Heart left ventricle (tissue), 16 donors: ENCODE measurements at regions not wholly inside any gene's neighbourhood (a gene's known extent, or its start where the extent isn't known, plus 50 kb on each side); places are given as distances from the start of the nearest gene placed in this dataset.

ENCODE experiments used
- ATAC-seq, 4 donors: fragments of 200-7000 bp; cut with Tn5 transposase; one replicate each; pipeline ENCODE4 v1.9.1; 2020 to 2022; ENCODE audit warnings: moderate library complexity in 4 of 4, mild to moderate bottlenecking in 3 of 4, moderate number of reproducible peaks in 1 of 4
- DNase-seq, 5 donors: peaks; one replicate each; pipeline ENCODE4 v3.0.0-alpha.2; 2020
- H3K27ac ChIP-seq, 12 donors: fragments of 200-600 bp; sonication (generic) in 4 of 12; one replicate each; pipeline versions ENCODE4 v1.5.0 to v1.8.0; 2016 to 2022; ENCODE audit warnings: mild to moderate bottlenecking in 2 of 12
- H3K27me3 ChIP-seq, 9 donors: fragments of 200-600 bp; sonication (generic) in 2 of 9; one replicate each; pipeline versions ENCODE4 v1.5.1 to v1.8.0; 2016 to 2022; ENCODE audit warnings: mild to moderate bottlenecking in 3 of 9
- H3K36me3 ChIP-seq, 9 donors: fragments of 200-600 bp; sonication (generic) in 2 of 9; one replicate each; pipeline versions ENCODE4 v1.5.0 to v1.8.0; 2018 to 2022; ENCODE audit warnings: mild to moderate bottlenecking in 2 of 9
- H3K4me1 ChIP-seq, 12 donors: fragments of 200-600 bp; sonication (generic) in 4 of 12; one replicate each; pipeline versions ENCODE4 v1.5.0 to v1.8.0; 2016 to 2022; ENCODE audit warnings: mild to moderate bottlenecking in 3 of 12
- H3K4me3 ChIP-seq, 12 donors: fragments of 200-600 bp; sonication (generic) in 4 of 12; one replicate each; pipeline versions ENCODE4 v1.5.0 to v1.8.0; 2017 to 2022; ENCODE audit warnings: mild to moderate bottlenecking in 9 of 12, moderate library complexity in 4 of 12
- H3K9me3 ChIP-seq, 12 donors: fragments of 200-600 bp; sonication (generic) in 4 of 12; one replicate each; pipeline versions ENCODE4 v1.5.0 to v1.8.0; 2016 to 2022; ENCODE audit warnings: mild to moderate bottlenecking in 1 of 12
- POLR2A ChIP-seq, 2 donors: fragments of 450-650 bp; IDR thresholded peaks; one replicate each; pipeline ENCODE4 v1.6.1; 2017; ENCODE audit warnings: antibody characterized with exemption in 2 of 2, mild to moderate bottlenecking in 2 of 2, moderate library complexity in 2 of 2
- WGBS, 4 donors: extraction: QIAGEN DNeasy Blood & Tissue Kit in 2 of 4; methylation state at CpG; one replicate each; pipeline versions ENCODE4 v1.1.5 to v1.1.7; 2013 to 2018; 5-methylcytosine and 5-hydroxymethylcytosine counted together
- intact Hi-C, 10 donors: fragments of 100-400 bp; cut with DNase I; formaldehyde crosslinking; loops; one replicate each; pipeline versions ENCODE4 v1.11.1 to v1.14.2; 2022
- TF ChIP-seq, protein P1 (sequence below), 12 donors: fragments of 200-600 bp; sonication (generic) in 4 of 12; IDR thresholded peaks; one replicate each; pipeline versions ENCODE4 v1.5.0 to v1.8.0; 2018 to 2022; ENCODE audit warnings: antibody characterized with exemption in 12 of 12, mild to moderate bottlenecking in 5 of 12
- donor health status: ischemic (EF 13 %, LVEDD 7.1; RV severe dilation, severe dysfunction).
- donor health status: healthy with polysubstance abuse.
- donor health status: DM: no; HTN: yes; CAD: no.
- donor health status: DM: no; HTN: no; CAD: no.
- donor health status: ischemic (EF 25% LVEDD 6.9; RV normal size, moderate dysfunction).
- donor health status: ischemic (EF 25% LVEDD 5.7; RV mildly dilated, moderate dysfunction).
- donor health status: healthy.
- donor health status: DM: yes; HTN: yes; CAD: no.
- donor health status: ischemic (EF 35%, LVEDD 5.7; RV mildly dilated, moderate dysfunction).
- donor health status: nonischemic (EF 11% LVEDD 7.7; RV severe dilation, severe dysfunction).
- donor health status: DM: yes; HTN: yes; CAD: no.
- donor health status: PGD.
- donor health status: ischemic (EF 29% LVEDD 5.4; RV normal size, mild dysfunction).
- donor health status: nonischemic (EF 23%, LVEDD 6.1; RV moderate dilation, normal function).

- WGBS, 4 donors: 69 to 77% (median 75%) methylated on average over 14 of the region's 14 CpGs
- peaks cover 0 to 50% (median 0%) of the 10 kb centered on the region in 9 donors for H3K27me3 ChIP-seq
- intact Hi-C loops: loop anchor here in 6 of 10 donors (2.0 to 10.0 kb wide), 6 partner anchors 21 to 255 kb away; partner anchors contain the start of gene FOXP4 (in 1 of the 6)
- H3K9me3 ChIP-seq: no peaks in the 10 kb centered on the region
- peak overlapping the region in 6 of 12 donors; percentile 54 to 90 (median 84) for H3K27ac ChIP-seq
- no peaks in the 10 kb centered on the region for H3K36me3 ChIP-seq
- no peak for DNase-seq
- H3K4me1 ChIP-seq: peaks cover 2 to 43% (median 24%) of the 10 kb centered on the region in 12 donors
- TF ChIP-seq, protein P1, sequence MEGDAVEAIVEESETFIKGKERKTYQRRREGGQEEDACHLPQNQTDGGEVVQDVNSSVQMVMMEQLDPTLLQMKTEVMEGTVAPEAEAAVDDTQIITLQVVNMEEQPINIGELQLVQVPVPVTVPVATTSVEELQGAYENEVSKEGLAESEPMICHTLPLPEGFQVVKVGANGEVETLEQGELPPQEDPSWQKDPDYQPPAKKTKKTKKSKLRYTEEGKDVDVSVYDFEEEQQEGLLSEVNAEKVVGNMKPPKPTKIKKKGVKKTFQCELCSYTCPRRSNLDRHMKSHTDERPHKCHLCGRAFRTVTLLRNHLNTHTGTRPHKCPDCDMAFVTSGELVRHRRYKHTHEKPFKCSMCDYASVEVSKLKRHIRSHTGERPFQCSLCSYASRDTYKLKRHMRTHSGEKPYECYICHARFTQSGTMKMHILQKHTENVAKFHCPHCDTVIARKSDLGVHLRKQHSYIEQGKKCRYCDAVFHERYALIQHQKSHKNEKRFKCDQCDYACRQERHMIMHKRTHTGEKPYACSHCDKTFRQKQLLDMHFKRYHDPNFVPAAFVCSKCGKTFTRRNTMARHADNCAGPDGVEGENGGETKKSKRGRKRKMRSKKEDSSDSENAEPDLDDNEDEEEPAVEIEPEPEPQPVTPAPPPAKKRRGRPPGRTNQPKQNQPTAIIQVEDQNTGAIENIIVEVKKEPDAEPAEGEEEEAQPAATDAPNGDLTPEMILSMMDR (IDR thresholded peaks at IDR 0.05): no peak
- TF ChIP-seq POLR2A (IDR thresholded peaks at IDR 0.05): no peak
- ATAC-seq: no peak
- no peak overlapping the region for H3K4me3 ChIP-seq
Observed at GRCh38 chr6:41429506-41430504, 94.4 kb downstream of the NCR2 start.

- no peak for DNase-seq
- TF ChIP-seq, protein P1 (IDR thresholded peaks at IDR 0.05): no peak
- no peak for TF ChIP-seq POLR2A (IDR thresholded peaks at IDR 0.05)
- peaks cover 0 to 44% (median 0%) of the 10 kb centered on the region in 9 donors for H3K27me3 ChIP-seq
- intact Hi-C loops: no loop called here
- no peak for ATAC-seq
- WGBS, 4 donors: 72 to 85% (median 78%) methylated on average over 4 of the region's 4 CpGs
- H3K9me3 ChIP-seq: no peaks in the 10 kb centered on the region
- no peak overlapping the region for H3K4me3 ChIP-seq
- no peak overlapping the region for H3K27ac ChIP-seq
- no peaks in the 10 kb centered on the region for H3K36me3 ChIP-seq
- H3K4me1 ChIP-seq: peaks cover 2 to 43% (median 24%) of the 10 kb centered on the region in 12 donors
Observed at GRCh38 chr6:41430875-41431274, 95.5 kb downstream of the NCR2 start.

GRCh38 chr6:41432280-41432679, 96.9 kb downstream of the NCR2 start:
- no peak for TF ChIP-seq POLR2A (IDR thresholded peaks at IDR 0.05)
- TF ChIP-seq, protein P1 (IDR thresholded peaks at IDR 0.05): no peak
- no peaks in the 10 kb centered on the region for H3K36me3 ChIP-seq
- peaks cover 2 to 30% (median 18%) of the 10 kb centered on the region in 12 donors for H3K4me1 ChIP-seq
- peaks cover 0 to 30% (median 0%) of the 10 kb centered on the region in 9 donors for H3K27me3 ChIP-seq
- H3K4me3 ChIP-seq: no peak overlapping the region
- WGBS, 4 donors: 42 to 61% (median 56%) methylated on average over 2 to 3 of the region's 3 CpGs
- H3K27ac ChIP-seq: no peak overlapping the region
- DNase-seq (no peak), ATAC-seq (no peak)
- intact Hi-C loops: no loop called here
- no peaks in the 10 kb centered on the region for H3K9me3 ChIP-seq

DNA sequence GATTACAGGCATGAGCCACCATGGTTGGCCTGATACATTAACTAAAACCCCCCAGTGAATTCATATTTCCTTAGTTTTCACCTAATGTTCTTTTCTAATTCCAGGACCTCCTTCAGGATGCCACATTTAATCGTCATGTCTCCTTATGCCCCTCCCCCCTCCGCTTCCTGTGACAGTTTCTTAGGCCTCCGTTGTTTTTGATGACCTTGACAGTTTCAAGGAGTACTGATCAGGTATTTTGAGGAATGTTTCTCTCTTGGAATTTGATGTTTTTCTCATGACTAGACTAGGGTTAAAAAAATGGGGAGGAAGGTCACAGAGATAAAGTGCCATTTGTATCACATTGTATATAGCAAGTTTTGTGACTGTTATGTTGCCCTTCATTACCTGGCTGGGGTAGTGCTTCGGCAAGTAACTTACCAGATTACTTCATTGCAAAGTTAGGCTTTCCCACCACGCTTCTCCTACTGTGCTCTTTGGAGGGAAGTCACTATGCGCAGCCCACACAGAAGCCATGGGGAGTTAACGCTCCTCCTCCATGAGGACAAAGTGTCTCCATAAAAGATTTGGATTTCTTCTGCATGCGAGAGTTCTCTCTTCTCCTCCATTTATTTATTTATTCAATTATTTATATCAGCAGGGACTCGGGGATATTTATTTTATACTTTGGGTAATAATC, 99.5 kb downstream of the NCR2 start:
- Histone ChIP-seq H3K36me3 (no peaks in the 10 kb centered on the region), H3K9me3 (no peaks in the 10 kb centered on the region), H3K4me1 (peaks cover 0 to 10% (median 0%) of the 10 kb centered on the region in 12 donors), H3K4me3 (no peak overlapping the region), H3K27ac (no peak overlapping the region), H3K27me3 (peaks cover 0 to 3% (median 0%) of the 10 kb centered on the region in 9 donors)
- DNase-seq (no peak), ATAC-seq (no peak)
- intact Hi-C loops: no loop called here
- WGBS, 4 donors: 63 to 73% (median 70%) methylated on average over 9 of the region's 9 CpGs
- TF ChIP-seq, protein P1 (IDR thresholded peaks at IDR 0.05): no peak
